NCI-H2196 (cell line): ENCODE measurements at regions not wholly inside any gene's neighbourhood (a gene's known extent, or its start where the extent isn't known, plus 50 kb on each side); places are given as distances from the start of the nearest gene placed in this dataset.

Experiments
- DNase-seq: peaks from one replicate; lab custom pipeline; 2025; ENCODE audit not compliant: unreplicated experiment; lab: John Stamatoyannopoulos, UW

DNA sequence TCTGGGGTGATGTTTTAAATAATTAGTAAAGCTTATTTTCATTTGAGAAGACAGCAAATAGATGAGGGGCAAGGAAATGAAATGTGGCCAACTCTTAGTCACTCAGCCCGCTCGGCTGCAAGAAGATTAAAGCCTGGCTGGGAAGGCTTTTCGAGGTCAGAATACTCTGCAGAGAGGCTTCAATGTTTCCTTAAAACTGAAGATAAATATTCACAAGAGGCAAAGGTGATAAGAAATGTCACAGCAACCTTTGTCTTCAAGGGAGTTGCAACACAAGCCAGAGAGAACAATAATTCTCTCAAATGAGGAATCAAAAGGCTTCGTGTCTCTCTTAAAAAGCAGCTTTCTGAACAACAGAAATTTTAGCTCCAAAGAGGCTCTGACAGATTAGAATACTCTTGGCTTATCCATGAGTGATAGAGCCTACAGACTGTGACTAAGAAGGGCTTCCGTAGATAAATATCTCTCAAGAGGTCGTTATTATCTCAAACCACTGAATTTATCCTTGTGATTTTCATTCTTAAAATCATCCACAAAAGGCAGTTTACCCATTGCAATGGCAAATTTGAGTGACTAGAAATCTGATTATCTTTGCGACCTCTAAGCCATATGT is 92.5 kb downstream of the KLF6 start:
- no peak for DNase-seq

DNA sequence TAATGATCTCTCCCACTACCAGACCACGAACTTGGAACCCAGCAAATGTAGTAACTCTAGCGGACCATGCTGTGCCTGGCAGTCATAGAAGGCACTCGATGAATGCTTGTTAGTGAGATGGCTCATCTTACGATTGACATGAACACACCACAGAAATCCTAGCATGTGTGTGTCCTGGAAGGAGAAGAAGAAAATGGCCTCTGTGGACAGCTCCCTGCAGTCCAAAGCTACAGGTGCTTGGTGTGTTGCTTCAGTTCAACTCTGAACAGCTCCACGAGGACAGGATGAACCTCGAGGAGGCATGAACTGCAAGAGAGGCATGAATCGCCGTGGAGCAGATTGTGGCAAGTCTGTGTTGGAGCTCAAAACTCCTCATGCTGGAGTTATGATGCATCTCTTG is 93.5 kb downstream of the KLF6 start:
- DNase-seq: no peak

GRCh38 chr10:3689871-3690510 is 95.0 kb downstream of the KLF6 start:
- no peak for DNase-seq

DNA sequence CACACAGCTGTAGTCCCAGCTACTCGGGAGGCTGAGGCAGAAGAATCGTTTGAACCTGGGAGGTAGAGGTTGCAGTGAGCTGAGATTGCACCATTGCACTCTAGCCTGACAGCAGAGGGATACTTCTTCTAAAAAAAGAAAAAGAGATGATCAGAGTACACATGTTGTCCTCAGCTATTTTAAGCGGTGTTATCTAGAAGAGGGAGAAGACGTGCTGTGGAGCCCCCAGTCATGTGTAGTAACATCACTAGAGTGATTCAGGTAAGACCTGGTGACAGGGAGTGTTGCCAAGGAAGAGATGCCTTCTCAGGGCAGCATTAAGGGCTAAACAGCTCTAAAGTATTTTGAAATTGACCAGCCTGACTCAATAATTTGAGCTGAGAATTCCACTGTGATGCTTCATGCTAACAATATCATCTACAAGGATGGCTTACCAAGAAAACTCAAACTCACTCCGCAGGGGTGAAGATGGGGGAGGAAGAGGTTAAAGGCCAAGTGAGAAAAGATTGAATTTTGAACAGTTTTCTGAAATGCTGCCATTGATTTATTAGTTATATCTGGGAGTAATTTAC is 97.4 kb downstream of the KLF6 start:
- DNase-seq: no peak

- DNase-seq: no peak
These were observed 99.6 kb downstream of the KLF6 start for GRCh38 chr10:3685384-3685783.

DNA sequence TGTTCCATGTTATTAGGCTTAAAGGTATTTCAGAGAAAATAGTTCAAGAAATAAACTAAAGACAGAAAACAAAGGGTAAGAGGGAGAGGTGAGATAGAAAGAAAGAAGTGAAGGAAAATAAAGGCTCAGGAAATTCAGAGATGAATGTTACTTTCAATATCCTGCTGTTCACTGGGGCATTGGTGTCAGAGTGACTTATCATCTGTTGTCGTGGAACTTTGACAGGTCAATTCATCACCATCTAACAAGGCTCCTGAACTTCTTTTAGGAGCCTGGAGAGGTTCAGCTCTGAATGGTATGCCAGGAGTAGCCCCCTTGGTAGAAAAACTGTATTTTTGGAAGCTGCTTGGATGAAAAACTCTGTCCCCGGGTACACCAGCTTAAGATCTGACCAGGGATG is 100.1 kb downstream of the KLF6 start:
- DNase-seq: no peak

GRCh38 chr10:3683560-3683959 is 101.4 kb downstream of the KLF6 start:
- no peak for DNase-seq

DNA sequence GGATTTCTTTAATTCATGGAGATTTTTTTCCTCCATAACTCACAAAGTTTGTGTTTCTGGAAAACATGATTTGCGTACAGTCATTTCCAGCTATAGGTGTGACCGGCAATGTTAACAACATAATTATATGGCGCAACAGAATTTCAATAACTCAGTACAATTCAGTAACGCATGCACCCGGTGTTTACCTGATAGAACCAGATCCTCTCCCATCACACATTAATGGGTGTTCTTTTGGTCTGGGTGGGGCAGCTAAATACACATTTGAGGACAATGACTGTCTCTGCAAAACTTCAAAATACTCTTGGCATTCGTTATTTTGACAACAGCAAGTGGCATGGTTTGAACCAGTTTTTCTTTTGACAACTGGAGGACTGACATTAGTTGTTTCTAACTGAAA is 102.3 kb downstream of the KLF6 start:
- DNase-seq: no peak

DNA sequence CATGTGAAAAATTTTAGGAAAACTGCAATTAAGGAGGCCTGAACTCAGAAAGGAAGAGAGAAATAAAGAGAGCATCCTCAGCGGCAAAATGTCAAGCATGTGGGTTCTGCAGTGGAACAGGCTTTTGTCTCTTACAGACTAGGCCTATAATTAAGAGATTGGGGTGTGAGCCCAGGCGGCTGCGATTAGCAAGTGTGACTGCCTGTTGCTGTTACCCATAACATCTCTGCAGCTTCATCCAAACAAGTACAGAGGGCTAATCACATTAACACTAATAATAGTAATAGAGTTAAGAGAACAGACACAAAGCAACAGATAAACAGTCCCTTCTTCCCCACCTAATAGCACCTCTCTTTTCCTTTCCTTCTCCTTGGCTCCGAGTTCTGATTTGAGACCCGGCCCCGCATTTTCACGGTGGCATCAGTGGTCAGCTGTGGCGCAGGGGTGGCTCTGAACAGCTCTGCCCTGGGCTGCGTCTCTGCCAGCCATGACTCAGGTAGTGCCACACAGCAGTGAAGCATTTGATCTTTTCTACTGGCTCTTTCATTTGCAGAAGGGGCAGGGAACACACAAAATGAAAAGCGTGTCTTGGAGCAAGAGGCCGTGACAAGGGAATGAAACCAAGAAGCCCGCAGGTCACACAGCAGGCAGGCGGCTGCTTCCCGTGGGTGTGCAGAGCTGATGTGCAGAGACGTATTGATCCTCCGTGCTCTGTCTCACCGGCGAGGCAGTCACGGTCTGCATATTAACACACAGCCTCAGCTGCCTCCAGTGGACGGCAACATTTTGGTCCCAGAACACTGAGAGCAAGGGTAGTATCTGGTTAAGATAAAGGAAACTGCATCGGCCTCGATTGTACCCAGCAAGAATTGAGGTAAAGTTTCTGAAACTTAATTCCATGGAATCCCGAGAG is 103.1 kb downstream of the KLF6 start:
- DNase-seq: no peak

DNA sequence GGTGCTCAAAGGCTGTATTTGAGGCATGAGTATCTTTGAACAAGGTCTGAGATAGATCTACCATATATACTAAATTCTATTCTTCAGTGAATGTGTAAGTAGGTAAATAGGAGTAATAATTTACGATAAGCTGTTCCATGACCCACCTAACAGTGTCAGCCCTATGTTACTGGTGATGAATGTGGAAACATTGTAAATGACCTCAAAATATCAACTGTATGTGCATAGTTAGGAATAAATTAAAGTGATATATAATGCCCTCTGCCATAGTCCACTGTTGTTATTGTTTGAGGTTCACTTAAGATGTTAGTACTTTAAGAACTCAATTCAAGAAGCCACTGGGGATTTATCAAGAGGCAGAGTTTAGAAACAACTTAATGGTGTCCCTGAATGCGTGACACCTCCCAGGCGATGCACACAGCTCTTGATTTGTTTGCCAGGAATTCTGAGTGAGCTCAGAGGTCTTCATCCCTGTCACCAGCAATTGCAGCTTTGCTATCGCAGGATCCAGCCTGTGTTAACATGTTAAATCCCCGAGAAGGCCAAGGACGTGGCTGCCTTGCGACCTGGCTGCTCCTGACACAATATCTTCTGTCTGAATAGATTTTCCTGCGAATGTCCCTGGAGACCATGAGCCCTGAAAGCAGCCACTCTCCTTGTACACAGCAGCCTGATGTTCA is 104.9 kb downstream of the KLF6 start:
- no peak for DNase-seq

GRCh38 chr10:3678629-3679227 is 106.3 kb downstream of the KLF6 start:
- no peak for DNase-seq

DNA sequence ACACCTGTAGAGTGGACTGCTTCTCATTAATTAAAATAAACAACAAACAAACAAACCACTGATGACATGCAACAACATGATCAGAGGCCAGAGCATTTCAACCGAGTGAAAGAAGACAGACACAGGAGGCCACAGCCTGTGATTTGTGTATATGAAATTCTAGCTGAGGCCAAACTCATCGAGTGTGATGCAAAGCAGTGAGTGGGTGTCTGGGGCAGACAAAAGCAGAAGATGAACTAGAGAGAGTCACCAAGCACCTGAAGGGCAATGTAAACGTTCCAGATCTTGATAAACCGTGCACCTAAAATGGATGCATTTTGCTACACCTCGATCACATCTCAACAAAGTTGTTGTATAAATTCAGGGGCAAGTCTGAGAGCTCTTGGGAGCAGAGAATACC is 108.4 kb downstream of the KLF6 start:
- no peak for DNase-seq

GRCh38 chr10:3672220-3672619 is 112.8 kb downstream of the KLF6 start:
- no peak for DNase-seq

DNA sequence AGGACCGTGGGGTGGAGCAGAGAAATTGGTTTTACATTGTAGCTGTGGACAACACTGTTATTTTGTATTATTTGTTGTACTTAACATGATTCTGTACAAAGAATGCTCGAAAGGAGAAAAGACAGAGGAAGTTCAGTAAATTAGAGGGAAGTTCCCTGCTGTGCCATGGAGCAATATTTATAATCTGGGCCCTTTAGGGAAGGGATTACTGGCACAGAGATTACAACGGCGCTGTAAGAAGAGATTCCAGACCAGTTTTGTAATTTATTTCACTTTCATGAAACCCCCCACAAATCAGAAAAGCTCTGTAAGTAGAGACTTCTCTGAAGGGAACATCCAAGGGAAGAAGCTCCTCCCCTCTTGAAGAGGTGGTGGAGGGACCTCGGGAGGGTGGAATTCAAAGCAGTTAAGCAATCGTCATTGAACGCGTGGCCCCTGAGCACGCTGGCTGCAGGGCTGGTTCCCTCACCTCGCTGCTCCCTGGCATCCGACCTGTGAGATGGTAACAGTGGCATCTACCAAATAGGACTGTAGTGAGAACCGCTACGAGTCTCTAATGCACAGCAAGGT is 113.5 kb downstream of the KLF6 start:
- DNase-seq: no peak

DNA sequence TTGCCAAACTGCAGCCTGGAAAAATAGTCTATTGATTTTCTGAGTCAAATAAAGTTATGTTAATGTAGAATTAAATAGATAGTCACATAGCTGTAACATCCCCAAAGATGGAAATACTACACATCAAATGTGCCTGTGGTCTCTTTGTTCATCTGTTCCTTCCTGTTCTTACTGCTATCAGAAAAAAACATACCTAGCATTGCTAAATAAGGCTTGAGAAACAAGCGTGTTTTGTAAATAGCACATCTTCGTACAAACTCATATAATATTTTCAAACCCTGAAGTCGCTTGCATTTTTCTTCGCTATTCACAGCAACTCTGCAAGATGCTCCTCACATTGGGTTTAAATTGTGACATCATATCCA is 116.1 kb downstream of the KLF6 start:
- no peak for DNase-seq

- no peak for DNase-seq
These were observed 116.6 kb downstream of the KLF6 start for GRCh38 chr10:3668276-3668965.

GRCh38 chr10:3666525-3667302 is 118.3 kb downstream of the KLF6 start:
- DNase-seq: no peak

DNA sequence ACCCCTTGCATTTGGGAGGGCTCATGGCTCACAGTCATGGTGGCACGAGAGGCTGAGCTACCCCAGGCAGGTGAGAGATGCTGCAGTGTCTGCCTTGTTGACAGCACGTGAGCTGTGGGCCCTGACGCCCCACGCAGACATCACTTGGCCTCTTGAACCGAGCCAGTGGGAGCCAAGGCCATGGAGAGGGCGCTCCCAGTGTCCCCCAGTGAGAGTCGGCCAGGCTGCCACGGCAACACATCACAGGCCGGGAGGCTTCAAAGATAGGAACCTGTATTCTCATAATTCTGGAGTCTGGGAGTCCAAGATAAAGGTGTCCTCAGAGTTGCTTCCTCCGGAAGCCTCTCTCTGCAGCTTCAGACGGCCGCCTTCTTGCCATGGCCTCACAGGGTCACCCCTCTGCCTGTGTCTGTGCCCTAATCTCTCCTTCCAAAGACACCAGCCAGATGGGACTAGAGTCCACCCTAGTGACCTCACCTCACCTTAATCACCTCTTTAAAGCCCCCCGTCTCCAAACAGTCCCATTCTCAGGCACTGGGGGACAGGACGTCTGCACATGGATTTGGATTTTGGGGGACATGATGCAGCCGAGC is 119.6 kb downstream of the KLF6 start:
- no peak for DNase-seq

- no peak for DNase-seq
These were observed 122.2 kb downstream of the KLF6 start for GRCh38 chr10:3662775-3663174.
